ENCODE measurements at regions not wholly inside any gene's neighbourhood (a gene's known extent, or its start where the extent isn't known, plus 50 kb on each side); places are given as distances from the start of the nearest gene placed in this dataset.

GRCh38 chr5:54611290-54611951 is 93.9 kb downstream of the SNX18 start:
- no peak for DNase-seq (ENCODE audit: low spot score)

- DNase-seq (ENCODE audit: low spot score): no peak
Observed at GRCh38 chr5:54610197-54610944, 92.8 kb downstream of the SNX18 start.

GRCh38 chr5:54608423-54609085 is 91.0 kb downstream of the SNX18 start:
- DNase-seq (ENCODE audit: low spot score): no peak

GRCh38 chr5:54607006-54607405 is 89.4 kb downstream of the SNX18 start:
- no peak for DNase-seq (ENCODE audit: low spot score)

- no peak for DNase-seq (ENCODE audit: low spot score)
Observed at GRCh38 chr5:54603372-54603771, 85.8 kb downstream of the SNX18 start.

GRCh38 chr5:54602475-54602874 is 84.9 kb downstream of the SNX18 start:
- DNase-seq (ENCODE audit: low spot score): no peak

GRCh38 chr5:54601411-54602230 is 84.1 kb downstream of the SNX18 start:
- no peak for DNase-seq (ENCODE audit: low spot score)
